ENCODE measurements at regions not wholly inside any gene's neighbourhood (a gene's known extent, or its start where the extent isn't known, plus 50 kb on each side); places are given as distances from the start of the nearest gene placed in this dataset.

GRCh38 chr21:38590449-38591217 is 92.4 kb upstream of the ERG start:
- H3K36me3 ChIP-seq (ENCODE audit: control insufficient read depth in 2 of 2, extremely low read depth in 1 of 2, insufficient read depth in 2 of 2, low read length in 2 of 2) = no peaks in the 10 kb centered on the region
- H3K9me3 ChIP-seq (replicated peaks; ENCODE audit: control insufficient read depth, insufficient read depth, low read length) = no peaks in the 10 kb centered on the region
- DNase-seq (ENCODE audit: low read depth, low spot score) = no peak
- TF ChIP-seq CTCF (IDR thresholded peaks at IDR 0.05; ENCODE audit: extremely low read depth in 1 of 2, insufficient read depth in 1 of 2, low read depth in 1 of 2, low read length in 2 of 2) = no peak
- TF ChIP-seq POLR2AphosphoS5 (IDR thresholded peaks at IDR 0.05; ENCODE audit: insufficient read depth, low read depth, low read length) = no peak
- no peak for TF ChIP-seq MYC (IDR thresholded peaks at IDR 0.05; ENCODE audit: low read depth, low read length)
- TF ChIP-seq MAX (IDR thresholded peaks at IDR 0.05; ENCODE audit: insufficient read depth, insufficient read length) = no peak
- no peak for TF ChIP-seq GATA2 (IDR thresholded peaks at IDR 0.05; ENCODE audit: insufficient read depth, insufficient read length, low read depth, low read length)
- H2AFZ ChIP-seq (ENCODE audit: low read depth, low read length) = no peak overlapping the region
- intact Hi-C loops (cut with micrococcal nuclease) (no loop called here), dilution Hi-C loops (cut with MboI; ENCODE audit: extremely low pct_ligation_motif_present, low sequenced_read_pairs) (no loop called here)
- no peaks in the 10 kb centered on the region for H3K9me1 ChIP-seq (replicated peaks; ENCODE audit: control insufficient read depth, extremely low read depth, insufficient read depth, low read length)
- FAIRE-seq = no peak
- H3K9ac ChIP-seq (replicated peaks; ENCODE audit: extremely low read depth, insufficient read depth, low read length) = no peak overlapping the region
- H4K20me1 ChIP-seq (replicated peaks; ENCODE audit: control insufficient read depth, extremely low read depth, insufficient read depth, low read length) = no peaks in the 10 kb centered on the region
- no peaks in the 10 kb centered on the region for H3K4me1 ChIP-seq (ENCODE audit: control insufficient read depth, extremely low read depth, insufficient read depth, low read length)
- H3K79me2 ChIP-seq (ENCODE audit: control insufficient read depth, insufficient read depth, low read length) = no peaks in the 10 kb centered on the region
- H3K4me3 ChIP-seq (replicated peaks in 1 of 3; ENCODE audit: insufficient read depth in 1 of 3, low read depth in 1 of 3, low read length in 3 of 3) = no peak overlapping the region
- BruUV-seq (replicated peaks) = no TSS peak
- peaks cover 6 to 16% of the 10 kb centered on the region in 2 experiments for H3K27me3 ChIP-seq (ENCODE audit: control insufficient read depth in 2 of 2, insufficient read depth in 2 of 2, low read length in 2 of 2)
- H3K27ac ChIP-seq (ENCODE audit: insufficient read depth, low read depth, low read length) = no peak overlapping the region
- H3K4me2 ChIP-seq (ENCODE audit: insufficient read depth, low read length) = no peak overlapping the region
- ChIA-PET CTCF (interaction anchor here (1.5 kb wide), 1 partner anchor 9 kb away, joined by 3 read pairs; no protein-coding TSS in a partner anchor), POLR2A (no interaction called here)

Data from endothelial cell of umbilical vein (primary cell).